ENCODE measurements at regions not wholly inside any gene's neighbourhood (a gene's known extent, or its start where the extent isn't known, plus 50 kb on each side); places are given as distances from the start of the nearest gene placed in this dataset.

- no peak for TF ChIP-seq POLR2AphosphoS5 (IDR thresholded peaks at IDR 0.05; ENCODE audit: low read depth, low read length)
- no peak for TF ChIP-seq REST (IDR thresholded peaks at IDR 0.05; ENCODE audit: insufficient read depth in 1 of 2, low read depth in 2 of 2, low read length in 1 of 2)
These were observed 879.9 kb upstream of the CDH2 start for GRCh38 chr18:29056800-29057199.

Data from Panc1 (cell line).